Lower leg skin (tissue), 4 donors: ENCODE measurements at regions not wholly inside any gene's neighbourhood (a gene's known extent, or its start where the extent isn't known, plus 50 kb on each side); places are given as distances from the start of the nearest gene placed in this dataset.

Experiments used
- DNase-seq, 2 donors: peaks; one replicate each; pipeline ENCODE4 v3.0.0-alpha.2; 2019; ENCODE audit warnings: low spot score in 2 of 2
- H3K4me3 ChIP-seq: fragments of 200-600 bp; sonication (generic); 2 replicates; pipeline ENCODE4 v1.5.1; 2017; ENCODE audit warnings: mild to moderate bottlenecking, low read depth; ENCODE audit not compliant: poor library complexity, severe bottlenecking
- POLR2A ChIP-seq, 2 donors: fragments of 450-650 bp; IDR thresholded peaks; one replicate each; pipeline ENCODE4 v1.6.1; 2016 to 2017; ENCODE audit warnings: antibody characterized with exemption in 2 of 2, mild to moderate bottlenecking in 1 of 2, moderate library complexity in 1 of 2
- WGBS, 2 donors: methylation state at CpG; one replicate each; pipeline ENCODE4 v1.1.5; 2018; 5-methylcytosine and 5-hydroxymethylcytosine counted together
- intact Hi-C: fragments of 100-400 bp; cut with DNase I; formaldehyde crosslinking; loops from one replicate; pipeline ENCODE4 v1.15.0; 2023; ENCODE audit warnings: low total_unique reads
- TF ChIP-seq, protein P1 (sequence below), 3 donors: fragments of 450-650 bp; IDR thresholded peaks; one replicate each; pipeline ENCODE4 v1.5.1; 2016; ENCODE audit warnings: antibody characterized with exemption in 3 of 3, mild to moderate bottlenecking in 3 of 3, moderate library complexity in 2 of 3

DNA sequence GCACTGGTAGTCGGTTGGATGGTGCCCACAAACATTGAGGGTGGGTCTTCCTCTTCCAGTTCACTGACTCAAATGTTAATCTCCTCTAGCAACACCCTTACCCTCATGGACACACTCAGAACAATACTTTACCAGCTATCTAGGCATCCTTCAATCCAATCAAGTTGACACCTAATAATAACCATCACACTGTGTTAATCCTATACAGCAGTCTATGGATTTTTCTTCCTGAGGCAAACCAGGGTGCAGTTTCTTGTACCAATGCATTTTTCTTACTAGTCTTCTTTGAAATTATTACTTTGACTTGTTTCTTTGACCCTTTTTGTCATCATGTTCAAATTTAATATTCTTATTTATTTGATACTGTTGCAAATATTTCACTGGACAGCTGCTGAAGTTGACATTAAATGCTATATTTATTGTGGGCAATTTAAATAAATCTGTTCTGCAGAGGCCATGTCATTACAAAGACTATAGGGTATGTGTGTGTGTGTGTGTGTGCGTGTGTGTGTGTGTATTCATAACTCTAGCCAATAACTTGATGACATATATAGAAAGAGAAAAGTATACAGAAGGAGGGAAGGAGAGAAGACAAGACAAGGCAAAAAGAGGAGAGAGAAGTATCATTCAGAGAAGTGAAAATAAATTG, 884.8 kb upstream of the NEGR1 start:
- no peak overlapping the region for H3K4me3 ChIP-seq
- no peak for DNase-seq
- no peak for TF ChIP-seq POLR2A (IDR thresholded peaks at IDR 0.05)
- TF ChIP-seq, protein P1, sequence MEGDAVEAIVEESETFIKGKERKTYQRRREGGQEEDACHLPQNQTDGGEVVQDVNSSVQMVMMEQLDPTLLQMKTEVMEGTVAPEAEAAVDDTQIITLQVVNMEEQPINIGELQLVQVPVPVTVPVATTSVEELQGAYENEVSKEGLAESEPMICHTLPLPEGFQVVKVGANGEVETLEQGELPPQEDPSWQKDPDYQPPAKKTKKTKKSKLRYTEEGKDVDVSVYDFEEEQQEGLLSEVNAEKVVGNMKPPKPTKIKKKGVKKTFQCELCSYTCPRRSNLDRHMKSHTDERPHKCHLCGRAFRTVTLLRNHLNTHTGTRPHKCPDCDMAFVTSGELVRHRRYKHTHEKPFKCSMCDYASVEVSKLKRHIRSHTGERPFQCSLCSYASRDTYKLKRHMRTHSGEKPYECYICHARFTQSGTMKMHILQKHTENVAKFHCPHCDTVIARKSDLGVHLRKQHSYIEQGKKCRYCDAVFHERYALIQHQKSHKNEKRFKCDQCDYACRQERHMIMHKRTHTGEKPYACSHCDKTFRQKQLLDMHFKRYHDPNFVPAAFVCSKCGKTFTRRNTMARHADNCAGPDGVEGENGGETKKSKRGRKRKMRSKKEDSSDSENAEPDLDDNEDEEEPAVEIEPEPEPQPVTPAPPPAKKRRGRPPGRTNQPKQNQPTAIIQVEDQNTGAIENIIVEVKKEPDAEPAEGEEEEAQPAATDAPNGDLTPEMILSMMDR (IDR thresholded peaks at IDR 0.05), result no peak
- intact Hi-C loops, result no loop called here
- 80 to 90% methylated on average over 2 of the region's 2 CpGs for WGBS, 2 donors

DNA sequence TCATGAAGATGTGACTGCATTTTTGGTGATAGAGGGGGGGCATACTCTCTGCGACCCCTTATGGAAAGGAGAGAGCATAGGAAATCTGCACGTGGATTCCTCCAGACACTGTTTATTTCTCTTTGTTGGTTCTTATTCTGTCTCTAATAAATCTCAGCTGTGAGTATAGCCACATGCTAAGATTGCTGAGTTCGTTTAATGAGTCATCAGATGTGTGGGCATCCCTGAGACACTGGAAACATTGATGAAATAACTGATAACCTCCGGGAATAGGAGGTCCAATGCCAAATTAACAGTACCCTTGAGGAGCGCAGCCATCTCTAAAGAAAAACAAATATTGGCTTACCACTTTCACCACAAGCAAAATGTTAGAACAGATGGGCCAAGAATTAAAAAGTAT, 880.2 kb upstream of the NEGR1 start:
- 46 to 49% methylated on average over 5 of the region's 5 CpGs for WGBS, 2 donors
- H3K4me3 ChIP-seq, result no peak overlapping the region
- no peak for DNase-seq
- intact Hi-C loops, result no loop called here
- TF ChIP-seq, protein P1 (IDR thresholded peaks at IDR 0.05), result no peak

DNA sequence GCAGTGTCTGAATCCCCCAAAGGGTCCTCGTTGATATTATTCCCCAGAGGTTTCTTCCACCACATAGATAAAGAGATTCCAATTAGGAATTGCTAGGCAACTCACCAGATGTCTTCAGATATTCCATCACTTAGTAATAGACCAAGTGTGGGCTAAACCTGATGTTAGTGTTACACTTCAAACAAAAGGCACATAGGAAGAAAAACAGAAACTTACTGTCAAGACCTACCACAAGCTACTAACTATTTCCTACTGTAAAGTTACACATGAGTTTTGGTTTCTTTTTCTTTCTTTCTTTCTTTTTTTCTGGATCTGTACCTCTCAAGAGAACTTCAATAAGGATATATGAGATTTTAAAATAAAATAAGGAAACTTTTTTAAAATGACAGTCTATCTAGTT, 879.1 kb upstream of the NEGR1 start:
- DNase-seq, result no peak
- intact Hi-C loops, result no loop called here
- TF ChIP-seq POLR2A (IDR thresholded peaks at IDR 0.05), result no peak
- TF ChIP-seq, protein P1 (IDR thresholded peaks at IDR 0.05), result no peak
- 63 to 65% methylated on average over 1 of the region's 1 CpG for WGBS, 2 donors
- no peak overlapping the region for H3K4me3 ChIP-seq

DNA sequence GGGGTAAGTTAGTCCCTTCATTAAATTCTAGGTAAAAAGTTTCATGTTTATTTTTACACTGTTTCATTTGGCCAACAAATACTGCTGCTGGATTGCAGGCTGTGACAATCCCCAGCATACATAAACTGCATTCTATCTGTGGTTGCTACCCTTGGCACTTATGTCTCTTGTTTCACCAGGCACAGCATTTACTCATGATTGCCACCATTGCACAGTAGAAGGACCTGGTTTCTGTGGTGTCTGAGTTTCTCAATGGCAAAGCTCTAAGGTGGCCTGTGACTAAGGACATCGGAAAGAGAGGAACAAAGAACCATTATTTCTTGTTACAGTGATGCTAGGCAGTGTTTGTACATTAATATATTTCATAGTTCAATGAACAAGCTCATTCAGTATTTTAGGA, 878.4 kb upstream of the NEGR1 start:
- 76 to 84% methylated on average over 1 of the region's 1 CpG for WGBS, 2 donors

DNA sequence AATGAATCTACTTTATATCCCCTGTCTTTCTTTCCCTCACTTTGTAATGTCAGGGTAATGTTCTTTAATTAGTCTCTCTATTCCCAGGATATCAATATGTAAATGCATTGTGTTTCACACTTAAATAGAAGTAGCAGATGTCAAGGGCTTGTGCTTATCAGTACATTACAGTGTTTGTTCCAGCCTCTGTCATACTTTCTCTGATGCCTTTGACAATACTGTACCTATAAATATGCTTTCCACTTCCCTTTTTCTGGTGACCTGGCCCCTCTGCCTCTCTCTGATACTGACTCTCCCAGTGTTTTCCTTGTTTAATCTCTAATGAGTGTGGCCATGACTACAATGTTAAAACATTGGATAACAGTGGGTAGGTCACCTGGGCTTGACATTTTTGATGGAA, 862.0 kb upstream of the NEGR1 start:
- TF ChIP-seq POLR2A (IDR thresholded peaks at IDR 0.05), result no peak
- intact Hi-C loops, result no loop called here
- no peak overlapping the region for H3K4me3 ChIP-seq
- no peak for DNase-seq

More for the DNA sequence above, 878.4 kb upstream of the NEGR1 start:
- intact Hi-C loops, result no loop called here
- DNase-seq, result no peak
- H3K4me3 ChIP-seq, result no peak overlapping the region
- TF ChIP-seq POLR2A (IDR thresholded peaks at IDR 0.05), result no peak
- TF ChIP-seq, protein P1 (IDR thresholded peaks at IDR 0.05), result no peak

DNA sequence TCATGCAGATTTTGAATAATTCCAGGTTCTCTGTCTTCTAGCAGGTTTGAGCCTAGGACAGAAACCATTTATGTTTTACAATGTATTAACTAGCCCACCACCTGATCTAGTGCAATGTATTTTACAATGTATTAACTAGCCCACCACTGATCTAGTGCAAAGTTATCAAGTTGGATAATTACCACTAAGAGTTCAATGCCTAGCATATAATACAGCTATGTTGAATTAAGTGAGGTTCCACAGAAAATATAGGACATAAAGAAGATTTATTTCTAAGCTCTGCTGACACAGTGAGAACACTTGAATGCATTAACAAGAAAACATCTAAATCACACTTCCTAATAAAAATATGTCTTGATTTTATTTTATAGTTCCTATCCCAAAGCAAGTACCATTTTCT, 854.6 kb upstream of the NEGR1 start:
- no peak overlapping the region for H3K4me3 ChIP-seq
- intact Hi-C loops, result no loop called here
- no peak for DNase-seq
- TF ChIP-seq, protein P1 (IDR thresholded peaks at IDR 0.05), result no peak
- TF ChIP-seq POLR2A (IDR thresholded peaks at IDR 0.05), result no peak
